Transverse colon (tissue), 4 donors: ENCODE measurements at regions not wholly inside any gene's neighbourhood (a gene's known extent, or its start where the extent isn't known, plus 50 kb on each side); places are given as distances from the start of the nearest gene placed in this dataset.

Source experiments
- DNase-seq: peaks from one replicate; pipeline ENCODE4 v3.0.0-alpha.2; 2019
- H3K27ac ChIP-seq, 4 donors: fragments of 200-600 bp; sonication (generic); 2 replicates each; pipeline ENCODE4 v1.5.1; 2016 to 2018; ENCODE audit warnings: inconsistent platforms in 4 of 4
- H3K27me3 ChIP-seq: fragments of 200-600 bp; sonication (generic); 2 replicates; pipeline ENCODE4 v1.5.1; 2017; ENCODE audit warnings: inconsistent platforms
- H3K36me3 ChIP-seq, 4 donors: fragments of 200-600 bp; sonication (generic); 2 replicates each; pipeline ENCODE4 v1.5.1; 2017 to 2019; ENCODE audit warnings: inconsistent platforms in 4 of 4
- H3K4me1 ChIP-seq, 4 donors: fragments of 200-600 bp; sonication (generic); 2 replicates each; pipeline ENCODE4 v1.5.1; 2017 to 2020; ENCODE audit warnings: inconsistent platforms in 4 of 4
- H3K4me3 ChIP-seq, 4 donors: fragments of 200-600 bp; sonication (generic); 1 replicate in 1 of 4; 2 replicates in 3 of 4; pipeline versions ENCODE4 v1.5.1 to v1.6.1; 2017 to 2019; ENCODE audit warnings: inconsistent platforms in 4 of 4
- H3K9me3 ChIP-seq, 2 donors: fragments of 200-600 bp; sonication (generic); 2 replicates each; pipeline ENCODE4 v1.5.1; 2017 to 2019; ENCODE audit warnings: inconsistent platforms in 2 of 2
- CTCF ChIP-seq, 5 experiments: fragments of 200-600 bp in 3 of 5; fragments of 450-650 bp in 2 of 5; sonication (generic) in 3 of 5; IDR thresholded peaks; 1 replicate in 2 of 5; 2 replicates in 3 of 5; pipeline ENCODE4 v1.5.1; 2016 to 2017; ENCODE audit warnings: antibody characterized with exemption in 5 of 5, inconsistent platforms in 3 of 5, mild to moderate bottlenecking in 2 of 5, moderate library complexity in 1 of 5
- EP300 ChIP-seq: sonication (generic); formaldehyde crosslinking; IDR thresholded peaks from one replicate; pipeline ENCODE4 v1.6.1; 2017; ENCODE audit warnings: antibody characterized with exemption, low read depth
- POLR2A ChIP-seq: fragments of 450-650 bp; IDR thresholded peaks from one replicate; pipeline ENCODE4 v1.6.1; 2016; ENCODE audit warnings: antibody characterized with exemption, mild to moderate bottlenecking, moderate library complexity
- POLR2AphosphoS5 ChIP-seq, 3 donors: sonication (generic); formaldehyde crosslinking; IDR thresholded peaks; one replicate each; pipeline ENCODE4 v1.6.1; 2016; ENCODE audit warnings: antibody characterized with exemption in 3 of 3
- WGBS, 2 donors: methylation state at CpG; one replicate each; pipeline ENCODE4 v1.1.5; 2018; ENCODE audit warnings: low coverage in 1 of 2; 5-methylcytosine and 5-hydroxymethylcytosine counted together
- in situ Hi-C, 4 donors: fragments of 200-750 bp; cut with MboI; loops; one replicate each; pipeline versions ENCODE4 v1.15.0 to v1.15.1; 2017; ENCODE audit warnings: low sequenced_read_pairs in 3 of 4, low pct_ligation_motif_present in 1 of 4, low pct_unique_long_range_greater_than_20kb in 1 of 4
- intact Hi-C: fragments of 100-400 bp; cut with DNase I; formaldehyde crosslinking; loops from one replicate; pipeline ENCODE4 v1.15.1; 2023; ENCODE audit warnings: low total_unique reads

GRCh38 chr4:33711826-33712225 is 2532.5 kb downstream of the ARAP2 start:
- H3K27me3 ChIP-seq, result no peaks in the 10 kb centered on the region
- no peaks in the 10 kb centered on the region for H3K36me3 ChIP-seq
- no peak overlapping the region for H3K27ac ChIP-seq
- intact Hi-C loops (loop anchor here (1.0 kb wide), 1 partner anchor 21 kb away; no protein-coding TSS in a partner anchor), in situ Hi-C loops (no loop called here)
- DNase-seq, result no peak
- H3K4me3 ChIP-seq, result no peak overlapping the region
- no peaks in the 10 kb centered on the region for H3K4me1 ChIP-seq
- H3K9me3 ChIP-seq, result peaks cover 0 to 5% of the 10 kb centered on the region in 2 donors
- TF ChIP-seq EP300 (no peak), CTCF (IDR thresholded peaks at IDR 0.05) (no peak), POLR2AphosphoS5 (IDR thresholded peaks at IDR 0.05) (no peak), POLR2A (no peak)

- no peak for DNase-seq
- intact Hi-C loops (no loop called here), in situ Hi-C loops (no loop called here)
- Histone ChIP-seq H3K4me3 (no peak overlapping the region), H3K9me3 (peaks cover 0 to 3% of the 10 kb centered on the region in 2 donors), H3K4me1 (no peaks in the 10 kb centered on the region), H3K27ac (no peak overlapping the region), H3K36me3 (no peaks in the 10 kb centered on the region), H3K27me3 (no peaks in the 10 kb centered on the region)
- TF ChIP-seq POLR2A, result no peak
- TF ChIP-seq CTCF (IDR thresholded peaks at IDR 0.05), result no peak
- no peak for TF ChIP-seq POLR2AphosphoS5 (IDR thresholded peaks at IDR 0.05)
- no peak for TF ChIP-seq EP300
- 77 to 78% methylated on average over 1 of the region's 1 CpG for WGBS, 2 donors
Measured at GRCh38 chr4:33714971-33715370, 2529.3 kb downstream of the ARAP2 start.

GRCh38 chr4:33715841-33716395 is 2528.4 kb downstream of the ARAP2 start:
- Histone ChIP-seq H3K27me3 (no peaks in the 10 kb centered on the region), H3K4me1 (no peaks in the 10 kb centered on the region), H3K36me3 (no peaks in the 10 kb centered on the region), H3K9me3 (peaks cover 0 to 2% of the 10 kb centered on the region in 2 donors), H3K27ac (no peak overlapping the region), H3K4me3 (no peak overlapping the region)
- intact Hi-C loops, result no loop called here
- WGBS, 2 donors, result 54 to 73% methylated on average over 4 of the region's 4 CpGs
- DNase-seq, result no peak
- in situ Hi-C loops, result no loop called here
- TF ChIP-seq POLR2A (no peak), CTCF (IDR thresholded peaks at IDR 0.05) (no peak), POLR2AphosphoS5 (IDR thresholded peaks at IDR 0.05) (no peak), EP300 (no peak)

GRCh38 chr4:33722254-33722653 is 2522.1 kb downstream of the ARAP2 start:
- 63 to 65% methylated on average over 1 to 2 of the region's 2 CpGs for WGBS, 2 donors
- in situ Hi-C loops, result no loop called here
- TF ChIP-seq POLR2A (no peak), EP300 (no peak), CTCF (IDR thresholded peaks at IDR 0.05) (no peak), POLR2AphosphoS5 (IDR thresholded peaks at IDR 0.05) (no peak)
- Histone ChIP-seq H3K27me3 (no peaks in the 10 kb centered on the region), H3K9me3 (no peaks in the 10 kb centered on the region), H3K27ac (no peak overlapping the region), H3K4me3 (no peak overlapping the region), H3K4me1 (no peaks in the 10 kb centered on the region), H3K36me3 (no peaks in the 10 kb centered on the region)
- DNase-seq, result no peak
- intact Hi-C loops, result no loop called here
